ENCODE measurements at regions not wholly inside any gene's neighbourhood (a gene's known extent, or its start where the extent isn't known, plus 50 kb on each side); places are given as distances from the start of the nearest gene placed in this dataset.

DNA sequence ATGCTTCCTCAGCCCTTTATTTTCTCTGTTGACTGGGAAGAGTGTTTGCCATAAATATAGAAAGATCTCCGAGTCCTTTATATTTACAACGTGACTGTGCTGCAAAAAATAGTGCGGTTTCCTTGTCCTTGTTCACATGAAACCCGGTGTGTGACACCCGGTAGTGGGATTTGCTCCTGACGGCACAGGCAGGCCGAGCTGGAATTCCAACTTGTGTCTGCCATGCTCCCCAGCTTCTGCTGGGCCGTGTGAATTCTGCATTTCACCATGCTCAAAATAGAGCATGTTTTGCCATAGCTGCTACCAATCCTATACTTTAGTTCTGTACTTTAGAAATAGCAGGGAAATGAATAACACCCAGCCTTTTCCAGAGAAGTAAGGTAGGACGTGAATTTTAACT is 60.3 kb upstream of the PDE10A start:
- H3K27me3 ChIP-seq (ENCODE audit: low read length) = no peaks in the 10 kb centered on the region
- no peak overlapping the region for H3K4me2 ChIP-seq (ENCODE audit: low read depth, low read length, poor library complexity, severe bottlenecking)
- H3K9me2 ChIP-seq (replicated peaks; ENCODE audit: insufficient read depth, low read length) = no peaks in the 10 kb centered on the region
- H4K20me1 ChIP-seq (ENCODE audit: low read depth, low read length) = no peaks in the 10 kb centered on the region
- H3K36me3 ChIP-seq (ENCODE audit: low read length) = no peaks in the 10 kb centered on the region
- H3K79me2 ChIP-seq (ENCODE audit: insufficient read depth, low read length) = no peaks in the 10 kb centered on the region
- H3K9me3 ChIP-seq (ENCODE audit: insufficient read depth, low read length) = no peaks in the 10 kb centered on the region
- H3K9ac ChIP-seq (ENCODE audit: low read length) = no peak overlapping the region
- H2AFZ ChIP-seq (ENCODE audit: low read depth, low read length, severe bottlenecking) = no peak overlapping the region
- no peaks in the 10 kb centered on the region for H3F3A ChIP-seq (ENCODE audit: insufficient read depth)
- H3K4me3 ChIP-seq (ENCODE audit: insufficient read depth, low read length, poor library complexity, severe bottlenecking) = no peak overlapping the region
- no peak overlapping the region for H3K27ac ChIP-seq (ENCODE audit: low read depth, low read length)
- TF ChIP-seq EZH2phosphoT487 (conservative IDR thresholded peaks at IDR 0.05; ENCODE audit: low read length) = no peak
- no peak for TF ChIP-seq CTCF (IDR thresholded peaks at IDR 0.05; ENCODE audit: insufficient read depth, low read length, poor library complexity, severe bottlenecking)

- Histone ChIP-seq H3K27ac (ENCODE audit: low read depth, low read length) (no peak overlapping the region), H3K9me2 (replicated peaks; ENCODE audit: insufficient read depth, low read length) (no peaks in the 10 kb centered on the region), H3K36me3 (ENCODE audit: low read length) (no peaks in the 10 kb centered on the region), H3F3A (ENCODE audit: insufficient read depth) (no peaks in the 10 kb centered on the region), H3K9me3 (ENCODE audit: insufficient read depth, low read length) (no peaks in the 10 kb centered on the region), H2AFZ (ENCODE audit: low read depth, low read length, severe bottlenecking) (no peak overlapping the region), H3K27me3 (ENCODE audit: low read length) (no peaks in the 10 kb centered on the region), H3K4me2 (ENCODE audit: low read depth, low read length, poor library complexity, severe bottlenecking) (no peak overlapping the region), H4K20me1 (ENCODE audit: low read depth, low read length) (no peaks in the 10 kb centered on the region), H3K4me3 (ENCODE audit: insufficient read depth, low read length, poor library complexity, severe bottlenecking) (no peak overlapping the region), H3K9ac (ENCODE audit: low read length) (no peak overlapping the region), H3K79me2 (ENCODE audit: insufficient read depth, low read length) (no peaks in the 10 kb centered on the region)
- TF ChIP-seq EZH2phosphoT487 (conservative IDR thresholded peaks at IDR 0.05; ENCODE audit: low read length) = no peak
- TF ChIP-seq CTCF (IDR thresholded peaks at IDR 0.05; ENCODE audit: insufficient read depth, low read length, poor library complexity, severe bottlenecking) = no peak
Observed at GRCh38 chr6:165722022-165722421, 59.0 kb upstream of the PDE10A start.

GRCh38 chr6:165721356-165721755 is 58.3 kb upstream of the PDE10A start:
- Histone ChIP-seq H3K79me2 (ENCODE audit: insufficient read depth, low read length) (no peaks in the 10 kb centered on the region), H3K27me3 (ENCODE audit: low read length) (no peaks in the 10 kb centered on the region), H3K9me2 (replicated peaks; ENCODE audit: insufficient read depth, low read length) (no peaks in the 10 kb centered on the region), H3K4me3 (ENCODE audit: insufficient read depth, low read length, poor library complexity, severe bottlenecking) (no peak overlapping the region), H3K27ac (ENCODE audit: low read depth, low read length) (no peak overlapping the region), H3K36me3 (ENCODE audit: low read length) (no peaks in the 10 kb centered on the region), H2AFZ (ENCODE audit: low read depth, low read length, severe bottlenecking) (no peak overlapping the region), H3K9me3 (ENCODE audit: insufficient read depth, low read length) (no peaks in the 10 kb centered on the region), H4K20me1 (ENCODE audit: low read depth, low read length) (no peaks in the 10 kb centered on the region), H3K4me2 (ENCODE audit: low read depth, low read length, poor library complexity, severe bottlenecking) (no peak overlapping the region), H3K9ac (ENCODE audit: low read length) (no peak overlapping the region), H3F3A (ENCODE audit: insufficient read depth) (no peaks in the 10 kb centered on the region)
- TF ChIP-seq CTCF (IDR thresholded peaks at IDR 0.05; ENCODE audit: insufficient read depth, low read length, poor library complexity, severe bottlenecking) (no peak), EZH2phosphoT487 (conservative IDR thresholded peaks at IDR 0.05; ENCODE audit: low read length) (no peak)

DNA sequence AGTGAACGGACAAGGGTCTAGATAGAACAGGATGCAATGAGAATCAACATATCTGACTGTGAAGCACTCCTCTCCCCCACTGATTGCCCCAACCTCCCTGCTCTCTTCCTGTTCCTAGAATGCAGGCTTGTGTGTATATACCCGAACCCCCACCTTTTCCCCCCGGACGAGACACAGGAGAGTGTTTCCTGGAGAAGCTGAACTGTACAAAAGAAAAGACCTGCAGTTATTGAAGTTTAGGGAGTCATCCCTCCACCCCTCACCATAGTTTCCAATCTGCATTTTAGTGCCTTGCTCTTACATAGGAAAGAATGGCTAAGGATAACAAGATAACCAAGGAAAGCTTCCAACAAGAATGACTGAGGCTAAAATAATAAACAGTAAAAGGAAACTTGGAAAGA is 55.5 kb upstream of the PDE10A start:
- no peak overlapping the region for H3K4me2 ChIP-seq (ENCODE audit: low read depth, low read length, poor library complexity, severe bottlenecking)

More for the DNA sequence above, 55.5 kb upstream of the PDE10A start:
- no peaks in the 10 kb centered on the region for H3K79me2 ChIP-seq (ENCODE audit: insufficient read depth, low read length)
- H3K36me3 ChIP-seq (ENCODE audit: low read length) = no peaks in the 10 kb centered on the region
- H4K20me1 ChIP-seq (ENCODE audit: low read depth, low read length) = no peaks in the 10 kb centered on the region
- no peak overlapping the region for H3K27ac ChIP-seq (ENCODE audit: low read depth, low read length)
- H3K9me3 ChIP-seq (ENCODE audit: insufficient read depth, low read length) = no peaks in the 10 kb centered on the region
- H2AFZ ChIP-seq (ENCODE audit: low read depth, low read length, severe bottlenecking) = no peak overlapping the region
- no peak for TF ChIP-seq EZH2phosphoT487 (conservative IDR thresholded peaks at IDR 0.05; ENCODE audit: low read length)
- H3K4me3 ChIP-seq (ENCODE audit: insufficient read depth, low read length, poor library complexity, severe bottlenecking) = no peak overlapping the region
- no peak overlapping the region for H3K9ac ChIP-seq (ENCODE audit: low read length)
- H3K9me2 ChIP-seq (replicated peaks; ENCODE audit: insufficient read depth, low read length) = no peaks in the 10 kb centered on the region
- H3F3A ChIP-seq (ENCODE audit: insufficient read depth) = no peaks in the 10 kb centered on the region
- no peaks in the 10 kb centered on the region for H3K27me3 ChIP-seq (ENCODE audit: low read length)

All from SU-DHL-6 (cell line).